DND-41 (cell line): ENCODE measurements at regions not wholly inside any gene's neighbourhood (a gene's known extent, or its start where the extent isn't known, plus 50 kb on each side); places are given as distances from the start of the nearest gene placed in this dataset.
"Not testable (repeated sequence)": the region's sequence is repeated elsewhere in the genome, so short reads cannot be mapped to it uniquely, and the experiment has no call there.

Source experiments
- ATAC-seq: fragments of 200-7000 bp; cut with Tn5 transposase; 3 replicates; pipeline ENCODE4 v1.9.1; 2021; ENCODE audit warnings: low read depth; ENCODE audit not compliant: insufficient read depth
- DNase-seq: peaks from one replicate; pipeline ENCODE4 v3.0.0-alpha.2; 2020
- H2AFZ ChIP-seq: 2 replicates; pipeline ENCODE4 v1.6.0; 2012; ENCODE audit warnings: low read depth, low read length
- H3K27ac ChIP-seq: 2 replicates; pipeline ENCODE4 v1.5.1; 2012; ENCODE audit warnings: low read length, inconsistent platforms
- H3K27me3 ChIP-seq: fragments of 200-600 bp; sonication (generic); 2 replicates; pipeline ENCODE4 v1.6.0; 2012; ENCODE audit warnings: low read length, mild to moderate bottlenecking, inconsistent platforms; ENCODE audit not compliant: insufficient read depth, poor library complexity
- H3K36me3 ChIP-seq: 2 replicates; pipeline ENCODE4 v1.5.1; 2012; ENCODE audit warnings: low read length, inconsistent platforms; ENCODE audit not compliant: insufficient read depth
- H3K4me1 ChIP-seq: 2 replicates; pipeline ENCODE4 v1.5.1; 2012; ENCODE audit warnings: mild to moderate bottlenecking, low read length; ENCODE audit not compliant: insufficient read depth
- H3K4me2 ChIP-seq: 2 replicates; pipeline ENCODE4 v1.6.0; 2012; ENCODE audit warnings: mild to moderate bottlenecking, moderate library complexity, low read length, inconsistent platforms; ENCODE audit not compliant: insufficient read depth
- H3K4me3 ChIP-seq, 2 experiments: fragments of 200-600 bp in 1 of 2; shearing (Covaris generic) in 1 of 2; 2 replicates each; pipeline ENCODE4 v1.5.1; 2012 to 2016; ENCODE audit warnings: inconsistent platforms in 2 of 2, low read length in 2 of 2, mild to moderate bottlenecking in 2 of 2, low read depth in 1 of 2, moderate library complexity in 1 of 2
- H3K79me2 ChIP-seq: 2 replicates; pipeline ENCODE4 v1.6.0; 2012; ENCODE audit warnings: low read length, inconsistent platforms; ENCODE audit not compliant: insufficient read depth
- H3K9ac ChIP-seq: 2 replicates; pipeline ENCODE4 v1.6.0; 2012; ENCODE audit warnings: low read depth, mild to moderate bottlenecking, inconsistent platforms, low read length, moderate library complexity
- H3K9me3 ChIP-seq: 2 replicates; pipeline ENCODE4 v1.5.1; 2012; ENCODE audit warnings: low read length, moderate library complexity, mild to moderate bottlenecking, inconsistent platforms; ENCODE audit not compliant: insufficient read depth, severe bottlenecking
- H4K20me1 ChIP-seq: 2 replicates; pipeline ENCODE4 v1.6.0; 2012; ENCODE audit warnings: low read length; ENCODE audit not compliant: insufficient read depth
- CTCF ChIP-seq: IDR thresholded peaks from 2 replicates; pipeline ENCODE4 v1.5.1; 2012; ENCODE audit warnings: borderline replicate concordance, low read length, moderate library complexity, mild to moderate bottlenecking; ENCODE audit not compliant: poor library complexity, severe bottlenecking; ENCODE audit errors: extremely low read depth
- EZH2 ChIP-seq: IDR thresholded peaks from 3 replicates; pipeline ENCODE4 v1.6.1; 2012; ENCODE audit warnings: borderline replicate concordance, low read depth, mild to moderate bottlenecking, moderate library complexity, low read length, inconsistent platforms; ENCODE audit not compliant: severe bottlenecking

DNA sequence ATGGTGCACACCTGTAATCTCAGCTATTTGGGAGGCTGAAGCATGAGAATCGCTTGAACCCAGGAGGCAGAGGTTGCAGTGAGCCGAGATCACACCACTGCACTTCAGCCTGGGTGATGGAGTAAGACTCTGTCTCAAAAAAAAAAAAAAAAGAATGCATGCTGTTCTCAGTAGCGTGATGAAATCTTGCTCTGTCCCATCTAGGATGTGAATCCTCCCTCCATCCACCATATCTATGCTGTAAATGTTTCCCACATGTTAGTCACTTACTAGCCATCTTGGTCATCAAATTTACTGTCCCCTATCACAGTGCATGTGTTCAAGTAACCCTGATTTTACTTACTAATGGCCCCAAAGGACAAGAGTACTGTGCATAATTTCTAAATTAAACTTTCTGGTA lies 315.4 kb upstream of the TBX18 start:
- Histone ChIP-seq H3K27ac (no peak overlapping the region), H2AFZ (no peak overlapping the region), H3K9ac (no peak overlapping the region), H3K36me3 (no peaks in the 10 kb centered on the region), H3K4me3 (no peak overlapping the region), H3K27me3 (no peaks in the 10 kb centered on the region), H3K4me2 (no peak overlapping the region), H3K79me2 (no peaks in the 10 kb centered on the region), H3K4me1 (no peaks in the 10 kb centered on the region), H3K9me3 (no peaks in the 10 kb centered on the region), H4K20me1 (no peaks in the 10 kb centered on the region)
- DNase-seq (no peak), ATAC-seq (no peak)
- TF ChIP-seq CTCF (no peak), EZH2 (no peak)

GRCh38 chr6:85078058-85078457 lies 313.7 kb upstream of the TBX18 start:
- H3K9ac ChIP-seq = no peak overlapping the region
- no peaks in the 10 kb centered on the region for H3K4me1 ChIP-seq
- DNase-seq (no peak), ATAC-seq (no peak)
- no peaks in the 10 kb centered on the region for H3K27me3 ChIP-seq
- H3K4me3 ChIP-seq = no peak overlapping the region
- no peak overlapping the region for H3K27ac ChIP-seq
- TF ChIP-seq CTCF (no peak), EZH2 (no peak)
- H2AFZ ChIP-seq = no peak overlapping the region
- no peaks in the 10 kb centered on the region for H4K20me1 ChIP-seq
- H3K4me2 ChIP-seq = no peak overlapping the region
- H3K9me3 ChIP-seq = no peaks in the 10 kb centered on the region
- no peaks in the 10 kb centered on the region for H3K36me3 ChIP-seq
- no peaks in the 10 kb centered on the region for H3K79me2 ChIP-seq

- Histone ChIP-seq H3K27me3 (no peaks in the 10 kb centered on the region), H2AFZ (no peak overlapping the region), H3K79me2 (no peaks in the 10 kb centered on the region), H3K4me3 (no peak overlapping the region), H3K27ac (no peak overlapping the region), H3K9me3 (no peaks in the 10 kb centered on the region), H3K4me2 (no peak overlapping the region), H3K9ac (no peak overlapping the region), H4K20me1 (no peaks in the 10 kb centered on the region), H3K4me1 (no peaks in the 10 kb centered on the region), H3K36me3 (no peaks in the 10 kb centered on the region)
- no peak for ATAC-seq
- DNase-seq = no peak
- TF ChIP-seq CTCF = no peak
- TF ChIP-seq EZH2 = no peak
Measured at GRCh38 chr6:85077098-85077497, 312.7 kb upstream of the TBX18 start.

DNA sequence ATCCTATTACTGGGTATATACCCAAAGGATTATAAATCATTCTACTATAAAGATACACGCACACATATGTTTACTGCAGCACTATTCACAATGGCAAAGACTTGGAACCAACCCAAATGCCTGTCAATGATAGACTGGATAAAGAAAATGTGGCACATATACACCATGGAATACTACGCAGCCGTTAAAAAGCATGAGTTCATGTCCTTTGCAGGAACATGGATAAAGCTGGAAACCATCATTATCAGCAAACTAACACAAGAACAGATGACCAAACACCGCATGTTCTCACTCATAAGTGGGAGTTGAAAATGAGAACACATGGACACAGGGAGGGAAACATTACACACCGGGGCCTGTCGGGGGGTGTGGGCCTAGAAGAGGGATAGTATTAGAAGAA lies 307.4 kb upstream of the TBX18 start:
- H3K9me3 ChIP-seq, H3K27me3 ChIP-seq, H3K4me2 ChIP-seq, ATAC-seq, H2AFZ ChIP-seq, H3K36me3 ChIP-seq, H3K27ac ChIP-seq, H3K79me2 ChIP-seq, DNase-seq, H4K20me1 ChIP-seq, H3K4me1 ChIP-seq, H3K4me3 ChIP-seq, H3K9ac ChIP-seq: not testable (repeated sequence)
